Astrocyte of the cerebellum (primary cell): ENCODE measurements at regions not wholly inside any gene's neighbourhood (a gene's known extent, or its start where the extent isn't known, plus 50 kb on each side); places are given as distances from the start of the nearest gene placed in this dataset.

ENCODE experiments used
- DNase-seq: peaks from one replicate; pipeline ENCODE4 v3.0.0-alpha.2; 2011; ENCODE audit warnings: low read depth
- H3K4me3 ChIP-seq: 2 replicates; pipeline ENCODE4 v1.5.1; 2011; ENCODE audit warnings: mild to moderate bottlenecking, low read depth, low read length, moderate library complexity
- CTCF ChIP-seq: IDR thresholded peaks from 2 replicates; pipeline ENCODE4 v1.5.1; 2012; ENCODE audit warnings: low read length, low read depth, moderate library complexity, mild to moderate bottlenecking; ENCODE audit errors: missing control alignments
- in situ Hi-C: cut with HindIII; loops from 2 replicates; pipeline ENCODE4 v1.10.0; 2017; ENCODE audit warnings: low sequenced_read_pairs

DNA sequence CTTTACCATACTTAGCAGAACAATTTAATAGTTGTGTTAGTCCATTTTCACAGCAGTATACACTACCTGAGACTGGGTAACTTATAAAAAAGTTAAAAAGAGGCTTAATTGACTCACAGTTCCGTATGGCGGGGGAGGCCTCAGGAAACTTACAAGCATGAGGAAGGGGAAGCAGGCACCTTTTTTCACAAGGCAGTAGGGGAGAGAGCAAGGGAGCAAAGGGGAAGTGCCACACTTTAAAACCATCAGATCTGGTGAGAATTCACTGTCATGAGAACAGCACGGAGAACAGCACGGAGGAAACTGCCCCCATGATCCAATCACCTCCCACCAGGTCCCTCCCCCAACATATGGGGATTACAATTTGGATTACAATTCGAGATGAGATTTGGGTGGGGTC lies 269.9 kb downstream of the MTRR start:
- no peak for TF ChIP-seq CTCF
- no peak for DNase-seq
- H3K4me3 ChIP-seq, result no peak overlapping the region
- in situ Hi-C loops, result no loop called here

DNA sequence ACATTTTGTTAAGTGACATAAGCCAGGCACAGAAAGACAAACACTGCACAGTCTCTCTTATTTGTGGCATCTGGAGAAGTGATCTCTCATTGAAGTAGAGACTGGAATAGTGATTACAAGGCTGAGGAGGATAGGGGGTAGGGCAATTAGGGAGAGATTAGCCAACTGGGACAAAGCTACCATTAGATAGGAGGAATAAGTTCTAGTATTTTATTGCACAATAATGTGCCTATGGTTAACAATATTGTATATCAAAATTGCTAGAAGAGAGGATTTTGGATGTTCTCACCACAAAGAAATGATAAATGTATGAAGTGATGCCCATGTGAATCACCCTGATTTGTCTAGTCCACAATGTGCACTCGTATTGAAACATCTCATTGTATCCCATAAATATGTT lies 281.8 kb downstream of the MTRR start:
- TF ChIP-seq CTCF, result no peak
- DNase-seq, result no peak
- in situ Hi-C loops, result no loop called here
- no peak overlapping the region for H3K4me3 ChIP-seq

DNA sequence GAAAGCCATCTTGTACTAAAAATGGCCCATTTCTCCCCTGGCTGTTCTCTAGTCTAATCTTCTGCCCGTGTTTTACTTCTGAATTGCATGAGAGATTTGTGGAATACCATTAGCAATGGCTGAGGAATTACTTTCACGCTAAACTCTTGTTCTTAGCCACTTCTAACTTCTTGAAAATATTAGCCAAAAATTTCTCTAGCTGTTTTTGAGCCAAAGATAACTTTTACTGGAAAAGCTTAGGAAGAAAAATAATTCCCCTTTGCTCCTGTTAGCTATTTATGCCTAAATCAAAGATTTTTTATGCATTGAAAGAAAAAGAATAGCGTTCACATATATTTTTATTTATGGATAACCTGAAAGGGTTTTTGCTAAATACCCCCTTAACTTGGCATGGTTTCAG lies 287.8 kb downstream of the MTRR start:
- no peak for DNase-seq
- no peak overlapping the region for H3K4me3 ChIP-seq
- in situ Hi-C loops, result no loop called here
- no peak for TF ChIP-seq CTCF

GRCh38 chr5:8157320-8157822 lies 288.4 kb downstream of the MTRR start:
- no peak for TF ChIP-seq CTCF
- DNase-seq, result no peak
- no peak overlapping the region for H3K4me3 ChIP-seq
- in situ Hi-C loops, result no loop called here

DNA sequence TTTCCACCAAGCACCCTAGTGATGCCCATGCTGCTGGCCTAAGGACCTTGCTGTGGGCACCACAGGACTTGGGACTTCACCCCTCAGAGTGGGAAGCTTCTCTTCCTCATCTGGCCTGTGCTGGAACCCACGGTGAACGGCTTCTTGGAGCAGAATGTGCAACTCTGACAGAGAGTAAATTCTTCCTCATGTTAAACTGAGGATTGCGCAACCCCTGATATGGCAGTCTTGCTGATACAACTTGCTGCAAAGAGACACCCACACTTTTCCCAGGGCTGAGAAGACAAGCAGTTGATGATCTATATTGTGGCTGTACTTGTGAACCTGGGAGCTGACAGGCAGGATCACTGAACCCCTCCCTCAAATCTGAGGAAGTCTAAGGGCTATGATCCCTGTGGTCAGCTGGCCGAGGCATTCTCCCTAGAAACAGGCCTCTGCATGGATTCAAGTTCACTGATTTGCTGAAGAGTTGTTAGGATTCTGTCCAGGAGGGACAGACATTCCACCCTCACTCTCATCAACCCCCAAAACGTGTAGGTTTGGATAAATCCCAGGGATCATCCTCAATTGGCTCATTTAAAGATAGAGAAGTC lies 307.2 kb downstream of the MTRR start:
- no peak overlapping the region for H3K4me3 ChIP-seq
- no peak for DNase-seq
- in situ Hi-C loops, result no loop called here
- TF ChIP-seq CTCF, result no peak

DNA sequence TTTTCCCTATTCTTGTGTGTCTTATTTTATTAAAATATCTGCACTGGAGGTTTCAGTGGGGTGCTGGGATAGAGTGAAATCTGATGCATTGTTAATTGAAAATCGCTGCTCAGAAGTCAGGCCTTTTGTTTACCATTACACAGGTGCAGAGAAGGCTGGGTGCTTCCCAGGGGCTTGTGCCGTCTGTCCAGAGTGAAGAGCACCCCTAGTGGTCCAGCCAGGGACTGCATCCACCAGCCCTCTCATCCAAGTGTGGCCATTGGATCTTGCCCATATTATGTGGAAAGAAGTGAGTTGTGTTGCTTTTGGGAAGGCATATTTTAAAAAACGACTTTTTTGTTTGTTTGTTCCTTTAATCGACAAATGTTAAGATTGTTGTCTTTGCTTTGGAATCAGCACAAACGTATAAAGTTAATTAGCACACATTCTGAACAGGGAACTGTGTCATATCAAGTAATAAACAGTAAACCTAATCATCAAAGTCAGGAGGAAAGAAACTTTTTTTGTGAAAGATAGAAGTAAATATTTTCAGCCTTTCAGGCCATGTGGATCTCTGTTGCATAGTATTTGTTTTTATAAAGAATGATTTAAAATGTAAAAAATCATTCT lies 315.6 kb downstream of the MTRR start:
- DNase-seq, result peak; percentile 1
- in situ Hi-C loops, result no loop called here
- no peak overlapping the region for H3K4me3 ChIP-seq
- peak; percentile 77 for TF ChIP-seq CTCF

DNA sequence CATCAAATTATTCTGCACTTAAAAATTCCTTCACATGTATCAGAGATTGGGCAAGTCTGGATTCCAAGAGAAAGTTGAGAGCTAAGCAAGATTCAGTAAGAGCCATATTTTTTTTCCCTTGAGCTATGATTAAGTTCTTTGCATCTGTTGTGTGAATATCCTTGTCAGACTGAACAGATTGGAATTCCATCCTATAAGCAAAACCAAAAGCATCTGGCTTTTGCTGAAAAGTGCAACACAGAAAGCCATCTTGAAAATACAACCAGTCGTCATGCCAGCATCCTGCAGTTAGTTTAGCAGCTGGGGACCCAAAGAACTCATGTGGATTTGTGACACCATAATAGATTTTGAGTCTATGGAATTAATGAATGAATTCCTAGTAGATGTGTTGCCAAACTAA lies 316.9 kb downstream of the MTRR start:
- no peak for DNase-seq
- TF ChIP-seq CTCF, result no peak
- in situ Hi-C loops, result no loop called here
- no peak overlapping the region for H3K4me3 ChIP-seq
